Renal cortex interstitium (tissue), 11 donors: ENCODE measurements at regions not wholly inside any gene's neighbourhood (a gene's known extent, or its start where the extent isn't known, plus 50 kb on each side); places are given as distances from the start of the nearest gene placed in this dataset.
"Not testable (repeated sequence)": the region's sequence is repeated elsewhere in the genome, so short reads cannot be mapped to it uniquely, and the experiment has no call there.

Experiments used
- DNase-seq, 11 donors: peaks; one replicate each; pipeline ENCODE4 v3.0.0-alpha.2; 2013; ENCODE audit warnings: low read depth in 9 of 11, low spot score in 4 of 11; ENCODE audit errors: extremely low read depth in 1 of 11

DNA sequence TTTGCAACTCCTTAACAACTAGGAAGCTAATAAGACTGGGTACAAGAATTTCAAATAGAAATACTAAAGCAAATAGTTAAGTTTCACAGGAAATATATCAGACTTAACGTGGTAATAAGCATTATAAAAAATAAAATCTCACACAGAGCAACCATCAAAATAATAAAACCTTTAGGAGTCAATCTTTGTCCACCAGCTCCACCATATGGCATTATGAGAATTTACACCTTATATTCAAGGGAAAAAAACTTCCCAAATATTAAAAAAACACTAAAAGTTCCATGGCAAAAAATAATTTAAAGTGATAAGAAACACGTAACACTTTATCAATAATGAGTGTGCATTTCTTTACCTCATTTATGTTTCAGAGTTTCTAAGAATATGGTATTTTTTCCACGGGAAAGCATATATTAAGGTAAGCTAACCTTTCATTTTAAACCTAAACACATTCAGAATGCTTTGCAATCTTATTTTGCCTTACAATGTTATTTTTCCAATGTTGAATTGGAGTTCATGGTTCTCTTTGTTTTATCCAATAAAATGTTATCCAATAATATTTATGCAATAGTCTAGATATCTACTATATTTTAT lies 423.2 kb upstream of the SGCG start:
- DNase-seq: peak in 2 of 11 donors; percentile 9 to 12

DNA sequence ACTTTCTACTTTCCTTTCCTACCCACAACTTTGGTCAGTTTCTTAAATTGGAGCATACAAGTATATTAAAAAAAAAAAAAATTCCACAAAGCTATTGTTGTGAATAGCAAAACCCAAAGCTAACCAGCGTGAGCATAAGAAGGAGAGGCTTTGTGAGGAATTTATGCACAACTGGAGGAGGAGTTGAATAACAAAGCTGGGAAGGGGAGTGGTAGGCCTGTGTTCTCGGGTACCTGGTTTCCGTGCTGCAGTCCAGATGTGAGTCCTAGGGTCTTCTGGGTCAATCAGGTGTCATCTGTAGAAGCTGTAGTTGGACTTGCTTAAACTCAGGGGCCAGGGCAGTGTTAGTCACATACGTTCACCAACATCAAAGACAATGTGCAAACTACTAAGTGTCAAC lies 422.5 kb upstream of the SGCG start:
- no peak for DNase-seq

DNA sequence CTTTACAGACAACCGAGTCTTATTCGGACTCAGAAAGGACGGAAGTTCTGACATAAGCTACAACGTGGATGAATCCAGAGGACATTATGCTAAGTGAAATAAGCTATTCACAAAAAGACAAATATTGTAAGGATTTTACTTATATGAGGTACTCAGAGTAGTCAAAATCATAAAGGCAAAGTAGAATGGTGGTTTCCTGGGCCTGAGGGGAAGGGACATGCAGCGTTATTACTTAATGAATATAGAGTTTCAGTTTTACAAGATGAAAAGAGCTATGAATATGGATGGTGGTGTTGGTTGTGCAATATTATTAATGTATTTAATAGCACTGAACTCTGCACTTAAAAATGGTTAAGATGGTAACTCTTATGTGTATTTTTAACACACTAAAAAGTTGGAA lies 419.1 kb upstream of the SGCG start:
- no peak for DNase-seq

DNA sequence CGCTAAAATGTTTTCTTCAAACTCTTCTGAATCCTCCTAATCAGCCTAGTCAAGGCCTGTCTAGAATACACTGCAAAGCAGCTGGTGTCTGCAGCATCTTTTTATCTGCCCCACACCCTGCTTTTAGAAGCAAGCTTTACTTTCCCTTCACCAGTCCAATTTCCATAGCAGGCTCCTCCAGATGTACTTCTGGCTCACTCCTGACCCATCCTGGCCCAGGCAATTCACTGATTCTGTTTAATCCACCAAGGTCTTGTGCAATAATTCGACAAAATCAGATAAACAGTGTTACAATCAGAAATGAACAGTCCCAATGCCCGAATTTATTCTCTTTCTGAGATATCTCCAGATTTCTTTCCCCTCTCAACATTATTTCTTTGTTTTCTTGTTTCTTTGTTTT lies 415.2 kb upstream of the SGCG start:
- DNase-seq: no peak

DNA sequence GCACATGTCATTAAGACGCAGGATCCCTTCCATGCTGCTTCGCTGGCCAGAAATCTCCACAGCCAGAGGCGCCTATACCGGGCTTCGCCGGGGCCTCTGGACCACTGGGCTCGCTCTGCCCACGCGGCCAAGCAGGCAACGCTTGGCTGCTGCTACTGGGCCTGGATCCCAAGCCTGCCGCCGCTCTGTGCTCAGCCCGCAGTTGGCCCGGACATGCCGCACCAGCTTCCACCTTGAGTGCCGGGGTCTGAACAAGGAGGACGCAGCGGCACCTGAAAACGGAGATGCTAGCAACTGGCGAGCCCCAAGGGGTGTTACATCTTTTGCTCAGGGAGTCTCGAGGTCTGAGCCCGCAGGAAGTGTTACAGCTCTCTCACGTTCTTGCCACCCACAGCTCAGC lies 409.9 kb upstream of the SGCG start:
- no peak for DNase-seq

DNA sequence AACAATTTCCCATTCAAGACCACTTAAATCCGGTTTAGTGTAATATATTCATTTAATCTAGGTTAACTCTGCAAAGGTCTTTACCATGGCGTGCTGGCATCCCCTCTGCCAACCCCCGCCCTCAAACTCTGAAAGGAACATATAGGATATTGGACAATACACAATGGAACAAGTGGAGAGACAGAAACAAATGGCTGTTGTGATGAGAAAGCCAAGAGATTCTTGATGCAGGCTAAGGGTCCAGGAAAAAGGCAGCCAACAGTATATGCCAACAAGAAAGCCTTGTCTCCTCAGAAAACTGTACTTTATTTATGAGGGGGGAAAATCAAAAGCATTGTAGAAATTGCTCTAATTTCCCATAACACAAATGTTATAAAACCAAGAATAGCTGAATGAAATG lies 407.3 kb upstream of the SGCG start:
- no peak for DNase-seq

DNA sequence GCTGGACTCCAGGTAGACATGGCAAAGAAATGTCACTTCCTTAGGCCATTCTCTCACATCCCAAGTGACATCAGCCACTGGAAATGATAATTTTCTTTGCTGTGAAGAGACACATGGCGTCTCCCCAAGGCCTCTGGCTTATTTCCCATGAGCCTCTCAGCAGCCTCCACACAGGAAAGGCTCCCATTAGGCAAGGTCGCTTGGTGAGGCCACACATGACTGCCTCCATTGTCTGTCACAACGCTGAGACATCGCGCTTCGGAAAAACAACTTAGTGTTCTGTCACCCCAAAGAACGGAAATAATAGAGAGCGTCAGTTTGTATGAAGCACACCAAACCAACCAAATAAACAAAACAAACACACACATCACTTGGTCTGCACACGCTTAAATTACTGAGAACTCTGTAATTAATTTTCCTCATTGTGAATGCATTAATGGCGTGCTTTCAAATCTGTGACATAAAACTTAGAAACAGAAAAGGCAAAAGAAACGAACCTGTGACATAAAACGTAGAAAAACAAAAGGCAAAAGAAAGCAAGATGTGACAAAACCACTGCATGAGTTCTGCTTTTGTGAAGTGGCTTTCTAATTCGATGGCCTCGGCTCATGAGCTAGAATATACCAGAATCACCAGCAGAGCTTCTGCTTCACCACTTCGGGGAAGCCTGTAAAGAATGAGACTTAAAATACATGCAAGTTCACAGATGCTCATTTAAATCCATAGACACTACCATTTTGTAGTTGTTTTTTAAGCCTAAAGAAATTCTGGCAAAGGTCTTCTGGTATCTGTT lies 404.2 kb upstream of the SGCG start:
- no peak for DNase-seq

DNA sequence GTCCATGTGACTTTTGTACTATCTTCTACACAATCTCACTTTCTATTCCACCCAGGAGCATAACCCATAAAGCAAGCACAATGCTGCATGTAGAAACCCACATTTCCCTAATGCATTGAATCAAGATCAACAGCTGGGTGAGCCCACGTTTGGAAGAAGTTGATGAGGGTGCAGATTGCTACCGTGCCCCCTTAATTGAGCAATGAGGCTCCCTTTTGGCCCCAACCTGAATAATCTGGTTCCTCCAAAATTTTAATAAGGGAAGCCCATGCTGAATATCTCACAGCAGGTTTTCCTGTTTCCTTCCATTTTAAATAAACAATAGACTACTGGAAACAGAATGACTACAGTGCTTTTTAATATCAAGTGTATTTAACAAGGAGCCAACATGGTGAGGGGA lies 403.6 kb upstream of the SGCG start:
- DNase-seq: no peak

DNA sequence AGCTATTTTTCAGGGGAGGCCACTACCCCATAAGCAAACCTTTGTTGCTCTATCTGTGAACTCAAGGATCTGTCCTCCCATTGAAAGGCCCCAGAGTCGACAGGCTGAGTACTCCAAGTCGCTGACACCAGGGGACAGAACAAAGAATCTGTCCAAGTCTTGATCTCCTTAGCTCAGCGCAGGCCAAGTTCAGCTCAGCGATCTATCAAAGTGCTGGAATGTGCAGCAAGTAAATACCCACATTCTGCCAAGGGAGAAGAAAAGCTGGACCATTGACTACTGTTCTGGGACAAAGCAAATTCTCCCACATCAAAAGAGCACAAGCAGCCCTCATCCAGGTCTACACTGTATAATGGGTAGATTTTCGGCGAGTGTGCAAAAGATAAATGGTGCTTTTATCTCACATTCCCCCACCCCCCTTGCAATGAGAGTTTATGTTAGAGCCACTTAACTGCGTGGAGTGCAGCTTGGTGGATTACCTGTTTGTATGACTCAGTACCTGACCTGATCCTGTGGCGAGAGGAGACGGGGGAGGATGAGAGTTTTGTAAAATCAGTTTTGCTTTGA lies 391.7 kb upstream of the SGCG start:
- DNase-seq: no peak

DNA sequence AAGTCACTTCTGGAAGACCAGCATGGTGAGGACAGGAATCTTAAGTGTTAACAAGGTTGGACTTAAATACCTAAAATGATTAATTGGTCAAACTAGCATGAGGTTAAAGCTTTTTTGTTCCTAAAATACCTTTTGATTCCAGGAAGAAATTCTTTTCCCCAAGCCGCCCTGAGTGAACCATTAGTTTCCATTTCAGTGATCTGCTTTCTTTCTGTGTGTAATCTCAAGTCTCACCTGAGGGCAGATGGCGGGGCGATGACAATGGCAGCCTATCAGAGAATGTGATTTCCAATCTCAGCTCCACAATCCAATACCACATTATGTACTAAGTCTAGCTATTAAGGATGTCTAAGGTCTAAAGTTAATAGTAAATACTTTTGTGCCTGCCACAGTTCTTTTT lies 390.9 kb upstream of the SGCG start:
- DNase-seq: no peak

DNA sequence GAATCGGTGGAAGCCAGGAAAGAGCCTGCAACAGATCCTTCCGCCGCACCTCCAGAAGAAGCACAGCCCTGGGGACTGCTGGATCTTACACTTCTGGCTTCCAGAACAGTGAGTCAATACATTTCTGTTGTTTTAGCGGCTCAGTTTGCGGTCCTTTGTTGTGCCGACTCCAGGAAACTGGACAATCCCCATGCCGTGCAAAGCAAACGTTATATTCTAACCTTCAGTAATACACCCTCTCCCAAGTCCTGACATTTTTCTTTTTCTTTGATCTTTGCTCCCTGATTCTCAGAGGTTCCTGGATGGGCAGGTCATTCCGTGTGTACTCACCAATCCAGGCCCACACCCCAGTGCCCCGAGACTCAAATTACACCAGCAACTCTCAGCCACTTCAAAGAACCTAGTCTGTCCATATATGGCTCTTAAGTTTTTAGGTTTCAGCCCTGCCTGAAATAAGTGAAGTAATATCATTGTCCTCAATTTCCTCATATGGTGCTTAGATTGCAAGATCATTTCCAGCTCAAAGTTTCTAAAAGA lies 387.1 kb upstream of the SGCG start:
- DNase-seq: no peak

DNA sequence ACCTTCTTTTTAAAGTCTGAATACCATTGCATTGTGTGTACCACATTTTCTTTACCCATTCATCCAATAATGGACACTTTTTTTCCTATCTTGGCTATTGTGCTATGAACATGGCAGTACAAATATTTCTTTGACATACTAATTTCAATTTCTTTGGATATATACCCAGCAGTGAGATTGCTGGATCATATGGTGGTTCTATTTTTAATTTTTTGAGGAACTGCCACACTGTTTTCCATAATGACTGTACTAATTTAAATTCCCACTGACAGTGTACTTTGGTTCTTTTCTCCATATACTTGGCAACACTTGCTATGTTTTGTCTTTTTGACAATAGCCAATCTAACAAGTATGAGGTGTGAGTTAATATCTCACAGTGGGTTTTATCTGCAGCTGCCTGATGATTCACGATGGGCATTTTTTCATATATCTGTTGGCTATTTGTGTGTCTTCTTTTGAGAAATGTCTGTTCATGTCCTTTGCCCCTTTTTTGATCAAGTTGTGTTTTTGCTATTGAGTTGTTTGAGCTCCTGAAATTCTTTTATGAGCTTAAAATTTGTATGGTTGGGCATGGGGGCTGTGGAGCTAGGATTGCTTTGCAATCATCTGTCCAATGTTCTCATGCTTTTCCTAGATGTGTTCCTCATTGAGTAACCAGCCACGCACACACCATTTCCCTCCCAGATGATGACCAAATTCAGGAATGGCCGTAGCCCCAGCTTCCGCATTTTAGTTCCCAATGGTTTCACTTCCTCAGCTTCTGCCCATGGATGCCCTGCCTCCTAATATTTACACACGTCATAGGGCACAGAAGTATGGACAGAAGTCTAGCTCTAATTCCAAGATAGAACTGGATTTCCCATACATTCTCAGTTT lies 380.0 kb upstream of the SGCG start:
- no peak for DNase-seq

DNA sequence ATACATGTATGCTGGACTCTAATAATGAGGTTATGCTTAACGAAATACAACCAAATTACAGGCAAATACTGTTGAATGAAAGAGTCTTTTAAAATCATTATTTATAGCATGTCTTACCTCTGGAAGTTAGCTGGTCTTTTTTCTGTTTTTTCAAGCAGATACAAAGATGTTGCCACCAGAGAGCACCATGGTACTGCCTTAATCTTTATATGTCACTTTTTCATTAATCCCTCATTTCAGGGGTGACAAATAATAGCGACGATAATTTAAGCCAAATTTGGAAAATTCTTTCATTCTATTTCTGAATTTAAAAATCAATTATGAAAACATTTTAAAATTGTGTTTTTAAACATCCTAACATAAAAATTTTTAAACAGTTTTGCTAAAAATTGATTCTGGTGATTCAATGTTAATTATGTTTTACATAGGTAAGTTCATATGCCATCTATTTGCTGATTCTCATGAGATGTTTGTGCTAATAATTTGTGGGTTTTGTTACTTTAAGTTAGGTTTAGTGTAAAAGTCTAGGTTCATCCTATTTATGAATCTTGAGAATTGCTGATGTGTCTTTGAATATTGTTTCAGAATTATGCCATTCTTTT lies 379.3 kb upstream of the SGCG start:
- peak in 2 of 11 donors; percentile 17 to 22 for DNase-seq

DNA sequence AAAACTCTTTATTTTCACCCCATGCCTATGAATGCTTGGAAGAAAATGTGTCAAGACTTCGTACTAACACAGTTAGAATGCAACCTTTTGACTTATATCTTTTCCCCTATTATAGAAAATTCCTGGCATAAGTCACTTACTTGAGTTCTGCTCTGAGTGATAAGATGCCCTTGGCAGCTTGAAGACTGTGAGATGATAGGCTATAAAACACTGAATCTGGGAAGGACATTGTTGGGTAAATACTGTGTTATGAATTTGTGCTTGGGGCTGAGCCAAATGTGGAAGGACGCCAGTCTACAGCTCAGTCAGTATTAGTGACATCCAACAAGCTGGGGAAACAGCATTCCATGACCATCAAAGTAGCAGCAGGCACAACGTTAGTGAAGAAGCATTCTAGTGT lies 368.0 kb upstream of the SGCG start:
- DNase-seq: no peak

DNA sequence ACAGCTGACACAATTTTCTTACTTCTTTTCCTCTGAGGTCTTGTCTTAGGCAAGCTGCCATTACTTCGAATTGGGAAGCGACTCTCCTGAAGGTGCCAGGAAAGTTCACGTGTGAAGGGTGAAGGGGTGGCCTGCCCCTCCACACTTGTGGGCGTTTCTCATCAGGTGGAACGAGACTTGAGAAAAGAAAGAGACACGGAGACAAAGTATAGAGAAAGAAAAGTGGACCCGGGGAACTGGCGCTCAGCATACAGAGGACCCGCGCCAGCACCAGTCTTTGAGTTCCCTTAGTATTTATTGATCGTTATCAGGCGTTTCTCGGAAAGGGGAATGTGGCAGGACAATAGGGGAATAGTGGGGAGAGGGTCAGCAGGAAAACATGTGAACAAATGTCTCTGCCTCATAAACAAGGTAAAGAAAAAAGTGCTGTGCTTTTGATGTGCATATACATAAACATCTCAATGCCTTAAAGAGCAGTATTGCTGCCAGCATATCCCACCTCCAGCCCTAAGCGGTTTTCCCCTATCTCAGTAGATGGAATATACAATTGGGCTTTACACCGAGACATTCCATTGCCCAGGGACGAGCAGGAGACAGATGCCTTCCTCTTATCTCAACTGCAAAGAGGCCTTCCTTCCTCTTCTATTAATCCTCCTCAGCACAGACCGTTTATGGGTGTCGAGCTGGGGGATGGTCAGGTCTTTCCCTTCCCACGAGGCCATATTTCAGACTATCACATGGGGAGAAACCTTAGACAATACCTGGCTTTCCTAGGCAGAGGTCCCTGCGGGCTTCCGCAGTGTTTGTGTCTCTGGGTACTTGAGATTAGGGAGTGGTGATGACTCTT lies 367.0 kb upstream of the SGCG start:
- not testable (repeated sequence) for DNase-seq

DNA sequence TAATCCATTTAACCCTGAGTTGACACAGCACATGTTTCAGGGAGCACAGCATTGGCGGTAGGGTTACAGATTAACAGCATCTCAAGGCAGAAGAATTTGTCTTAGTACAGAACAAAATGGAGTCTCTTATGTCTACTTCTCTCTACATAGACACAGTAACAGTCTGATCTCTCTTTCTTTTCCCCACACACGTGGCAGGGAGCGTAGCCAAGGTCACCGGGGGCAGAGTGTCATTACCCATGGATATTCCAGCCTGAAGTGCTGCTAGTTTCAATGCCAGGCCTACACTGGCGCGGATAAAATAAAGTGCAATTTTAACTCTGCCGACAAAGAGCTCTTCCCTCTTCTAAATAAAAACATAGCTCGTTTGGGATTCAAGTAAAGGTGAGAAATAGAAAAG lies 366.3 kb upstream of the SGCG start:
- DNase-seq: not testable (repeated sequence)

DNA sequence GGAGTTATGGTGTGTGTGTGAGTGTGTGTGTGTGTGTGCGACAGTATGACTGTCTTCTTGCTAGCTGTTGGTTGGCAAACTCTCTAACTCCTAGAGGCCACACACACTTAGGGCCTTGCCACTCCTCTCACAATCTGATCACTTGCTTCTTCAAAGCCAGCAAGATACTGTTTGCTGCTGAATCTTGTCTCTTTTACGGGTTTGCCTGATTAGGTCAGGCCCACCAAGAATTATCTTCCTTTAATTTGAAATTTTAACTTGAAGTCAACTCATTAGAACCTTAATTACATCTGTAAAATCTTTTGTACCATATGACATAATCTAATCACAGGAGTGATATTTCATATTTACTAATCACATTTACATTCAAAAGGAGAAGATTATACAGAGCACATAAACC lies 359.2 kb upstream of the SGCG start:
- DNase-seq: no peak

DNA sequence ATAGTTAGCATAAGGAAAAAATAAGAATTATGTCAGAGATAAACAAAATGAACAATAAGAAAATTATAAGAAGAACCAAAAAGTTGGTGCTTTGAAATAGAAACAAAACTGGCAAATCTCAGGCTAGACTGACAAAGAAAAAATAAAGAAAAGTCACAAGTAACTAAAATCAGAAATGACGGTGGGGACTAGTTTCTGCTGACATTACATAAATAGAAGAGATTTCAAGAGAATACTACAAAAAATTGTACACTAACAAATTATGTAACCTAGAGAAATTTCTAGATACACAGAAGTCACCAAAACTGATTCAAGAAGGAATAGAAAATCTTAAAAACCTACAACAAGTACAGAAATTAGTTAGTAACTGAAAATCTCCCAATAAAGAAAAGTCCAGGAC lies 355.6 kb upstream of the SGCG start:
- DNase-seq: no peak
